ENCODE measurements at regions not wholly inside any gene's neighbourhood (a gene's known extent, or its start where the extent isn't known, plus 50 kb on each side); places are given as distances from the start of the nearest gene placed in this dataset.

GRCh38 chr13:34114581-34114980 is 296.6 kb downstream of the RFC3 start:
- TF ChIP-seq POLR2A (IDR thresholded peaks at IDR 0.05) (no peak), CTCF (IDR thresholded peaks at IDR 0.05) (no peak)

All from heart left ventricle (tissue), 13 donors.